Mesothelial cell of epicardium (in vitro differentiated cells): ENCODE measurements at regions not wholly inside any gene's neighbourhood (a gene's known extent, or its start where the extent isn't known, plus 50 kb on each side); places are given as distances from the start of the nearest gene placed in this dataset.

Experiments used
- DNase-seq, 2 experiments: peaks; one replicate each; pipeline ENCODE4 v3.0.0; 2021; ENCODE audit warnings: low spot score in 2 of 2; ENCODE audit not compliant: unreplicated experiment in 2 of 2
- H3K27ac Mint-ChIP-seq: 2 replicates; pipeline ENCODE4 v1.8.0; 2021; ENCODE audit warnings: mixed read lengths
- H3K27me3 Mint-ChIP-seq: 2 replicates; pipeline ENCODE4 v1.8.0; 2021; ENCODE audit warnings: low read depth, mixed read lengths
- H3K36me3 Mint-ChIP-seq: 2 replicates; pipeline ENCODE4 v1.8.0; 2021; ENCODE audit warnings: mixed read lengths
- H3K4me1 Mint-ChIP-seq: 2 replicates; pipeline ENCODE4 v1.8.0; 2021; ENCODE audit warnings: mixed read lengths
- H3K4me3 Mint-ChIP-seq: 2 replicates; pipeline ENCODE4 v1.8.0; 2021; ENCODE audit warnings: mild to moderate bottlenecking, moderate library complexity, mixed read lengths
- H3K9me3 Mint-ChIP-seq: 2 replicates; pipeline ENCODE4 v1.8.0; 2021; ENCODE audit warnings: mixed read lengths
- CTCF ChIP-seq: fragments of 200-600 bp; sonication (generic); IDR thresholded peaks from one replicate; pipeline ENCODE4 v1.5.0; 2021; ENCODE audit warnings: antibody characterized with exemption; ENCODE audit not compliant: unreplicated experiment

DNA sequence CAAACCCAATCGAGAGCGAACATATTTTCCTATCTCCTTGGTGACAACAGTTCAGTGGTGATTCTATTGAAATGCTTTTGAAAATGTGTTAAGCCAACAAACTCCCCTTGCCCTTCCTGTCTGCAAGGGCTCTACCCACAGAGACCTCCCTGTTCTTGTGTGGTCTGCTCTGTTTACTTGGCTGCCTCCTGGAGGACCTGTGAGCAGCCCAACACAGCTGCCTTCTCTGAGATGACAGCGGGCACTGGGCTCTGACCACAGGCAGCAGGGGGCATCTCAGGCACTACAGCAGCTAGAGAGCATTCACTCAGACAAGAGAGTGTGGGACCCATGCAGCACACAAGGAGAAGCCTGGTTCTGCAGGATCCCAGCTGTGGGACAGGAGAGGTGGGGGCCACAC is 416.4 kb downstream of the TCERG1L start:
- Mint-ChIP-seq H3K36me3 (no peaks in the 10 kb centered on the region), H3K4me1 (peaks cover 20% of the 10 kb centered on the region), H3K27me3 (peaks cover 2% of the 10 kb centered on the region), H3K27ac (no peak overlapping the region), H3K4me3 (no peak overlapping the region), H3K9me3 (no peaks in the 10 kb centered on the region)
- DNase-seq: no peak
- no peak for TF ChIP-seq CTCF

DNA sequence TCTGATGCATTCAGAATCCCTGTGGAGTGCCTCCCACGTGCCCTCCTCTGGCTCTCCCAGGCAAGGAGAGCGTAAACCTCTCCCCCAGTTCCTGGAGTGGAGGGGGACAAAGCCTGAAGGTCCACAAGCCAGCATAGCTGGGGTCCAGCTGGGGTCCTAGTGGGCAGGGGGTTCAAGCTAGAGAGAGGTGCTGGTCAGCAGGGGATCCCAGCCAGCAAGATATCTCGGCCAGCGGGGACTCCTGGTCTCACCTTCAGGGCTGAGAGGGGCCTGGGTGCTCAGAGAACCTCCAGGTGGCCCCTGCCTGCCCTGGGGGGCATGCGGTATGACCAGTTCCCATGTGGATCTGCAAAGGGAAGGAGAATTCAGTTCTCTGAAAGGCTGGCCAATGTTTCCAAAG is 413.7 kb downstream of the TCERG1L start:
- Mint-ChIP-seq H3K27me3 (peaks cover 2% of the 10 kb centered on the region), H3K36me3 (no peaks in the 10 kb centered on the region), H3K27ac (no peak overlapping the region), H3K4me1 (peaks cover 13% of the 10 kb centered on the region), H3K4me3 (no peak overlapping the region), H3K9me3 (no peaks in the 10 kb centered on the region)
- TF ChIP-seq CTCF: no peak
- DNase-seq: peak in 1 of 2 experiments; percentile 29

DNA sequence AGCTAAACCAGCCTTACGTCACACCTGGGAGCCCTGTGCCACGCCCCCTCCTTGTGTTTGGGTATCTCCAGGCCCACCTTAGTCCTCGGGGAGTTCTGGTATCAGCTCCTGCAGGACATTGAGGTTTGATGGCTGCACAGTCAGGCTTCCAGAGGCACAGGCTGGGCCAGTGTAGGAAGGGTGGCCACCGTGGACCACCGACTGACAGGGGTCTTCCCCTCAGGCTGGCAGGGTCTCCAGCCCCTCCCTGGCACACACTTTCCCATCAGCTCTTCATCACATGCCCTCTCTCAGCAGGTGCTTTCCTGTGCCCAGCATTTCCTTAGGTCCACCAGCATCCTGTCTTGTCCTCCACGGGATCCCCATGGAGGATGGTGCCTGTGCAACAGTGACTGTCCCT is 413.1 kb downstream of the TCERG1L start:
- Mint-ChIP-seq H3K27ac (no peak overlapping the region), H3K4me1 (peaks cover 13% of the 10 kb centered on the region), H3K9me3 (no peaks in the 10 kb centered on the region), H3K4me3 (no peak overlapping the region), H3K27me3 (no peaks in the 10 kb centered on the region), H3K36me3 (no peaks in the 10 kb centered on the region)
- no peak for TF ChIP-seq CTCF
- peak in 1 of 2 experiments; percentile 14 for DNase-seq

GRCh38 chr10:130899856-130900255 is 411.7 kb downstream of the TCERG1L start:
- H3K36me3 Mint-ChIP-seq: no peaks in the 10 kb centered on the region
- peaks cover under 1% of the 10 kb centered on the region for H3K4me1 Mint-ChIP-seq
- no peak for TF ChIP-seq CTCF
- no peaks in the 10 kb centered on the region for H3K27me3 Mint-ChIP-seq
- H3K4me3 Mint-ChIP-seq: no peak overlapping the region
- no peak overlapping the region for H3K27ac Mint-ChIP-seq
- no peaks in the 10 kb centered on the region for H3K9me3 Mint-ChIP-seq
- peak in 1 of 2 experiments; percentile 31 for DNase-seq

DNA sequence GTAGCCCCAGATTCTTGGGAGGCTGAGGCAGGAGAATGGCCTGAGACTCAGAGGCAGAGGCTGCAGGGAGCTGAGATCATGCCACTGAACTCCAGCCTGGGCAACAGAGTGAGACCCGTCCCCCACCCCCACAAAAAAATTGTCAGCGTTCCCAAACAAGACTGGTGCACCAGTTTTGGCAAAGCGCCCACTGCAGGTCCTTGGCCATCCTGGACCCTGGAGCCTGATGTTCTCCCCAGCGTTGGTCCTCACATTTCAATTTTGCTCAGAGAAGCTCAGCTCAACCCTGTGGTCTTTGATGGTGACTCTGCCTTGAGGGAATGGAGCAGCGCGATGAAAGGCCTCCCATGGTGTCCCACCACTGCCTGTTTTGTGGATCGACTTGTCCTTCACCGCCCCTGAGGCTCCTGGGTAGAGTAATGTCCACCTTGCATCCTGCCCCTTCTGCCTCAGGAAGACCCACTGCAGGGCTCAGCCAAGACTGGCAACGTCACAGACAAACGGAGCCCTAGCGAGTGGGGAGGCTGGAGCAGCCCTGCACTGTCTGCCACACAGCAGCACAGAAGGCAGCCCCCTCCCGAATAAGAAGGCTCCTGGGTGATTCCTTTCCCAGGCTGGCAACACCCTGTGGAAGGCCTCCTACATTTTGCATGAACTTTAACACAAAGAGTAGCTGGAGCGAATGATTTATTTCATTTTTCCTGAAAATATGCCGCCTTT is 410.9 kb downstream of the TCERG1L start:
- DNase-seq: peak in 1 of 2 experiments; percentile 29
- Mint-ChIP-seq H3K4me1 (no peaks in the 10 kb centered on the region), H3K4me3 (no peak overlapping the region)

More for the DNA sequence above, 410.9 kb downstream of the TCERG1L start:
- H3K9me3 Mint-ChIP-seq: no peaks in the 10 kb centered on the region
- H3K36me3 Mint-ChIP-seq: no peaks in the 10 kb centered on the region
- no peak for TF ChIP-seq CTCF
- H3K27ac Mint-ChIP-seq: no peak overlapping the region
- no peaks in the 10 kb centered on the region for H3K27me3 Mint-ChIP-seq
